Psoas muscle (tissue), 7 donors: ENCODE measurements at regions not wholly inside any gene's neighbourhood (a gene's known extent, or its start where the extent isn't known, plus 50 kb on each side); places are given as distances from the start of the nearest gene placed in this dataset.
A peak's percentile ranks its signal among the peaks of the same experiment; 100 is the strongest.

Experiments
- ATAC-seq, 4 donors: fragments of 200-7000 bp; cut with Tn5 transposase; one replicate each; pipeline ENCODE4 v1.9.1; 2020; ENCODE audit warnings: moderate library complexity in 3 of 4, mild to moderate bottlenecking in 2 of 4
- DNase-seq, 2 donors: peaks; one replicate each; pipeline ENCODE4 v3.0.0-alpha.2; 2020
- H3K27ac ChIP-seq: fragments of 200-600 bp; one replicate; pipeline ENCODE4 v1.8.0; 2022
- H3K27me3 ChIP-seq, 3 donors: fragments of 200-600 bp in 1 of 3; one replicate each; pipeline versions ENCODE4 v1.6.1 to v1.8.0; 2013 to 2022; ENCODE audit warnings: low read length in 2 of 3, mild to moderate bottlenecking in 2 of 3, moderate library complexity in 1 of 3; ENCODE audit not compliant: insufficient read depth in 3 of 3
- H3K36me3 ChIP-seq, 2 donors: fragments of 200-600 bp in 1 of 2; one replicate each; pipeline versions ENCODE4 v1.6.1 to v1.8.0; 2013 to 2022; ENCODE audit warnings: low read depth in 1 of 2, mild to moderate bottlenecking in 1 of 2, moderate library complexity in 1 of 2; ENCODE audit not compliant: insufficient read depth in 1 of 2
- H3K4me1 ChIP-seq: fragments of 200-600 bp; one replicate; pipeline ENCODE4 v1.8.0; 2022
- H3K4me3 ChIP-seq: fragments of 200-600 bp; one replicate; pipeline ENCODE4 v1.8.0; 2022; ENCODE audit warnings: mild to moderate bottlenecking
- H3K9me3 ChIP-seq: fragments of 200-600 bp; one replicate; pipeline ENCODE4 v1.8.0; 2022
- CTCF ChIP-seq: fragments of 200-600 bp; IDR thresholded peaks from one replicate; pipeline ENCODE4 v1.8.0; 2022; ENCODE audit warnings: antibody characterized with exemption
- WGBS, 3 donors: extraction: QIAGEN DNeasy Blood & Tissue Kit; methylation state at CpG; one replicate each; pipeline versions ENCODE4 v1.1.6 to v1.1.7; 2013; 5-methylcytosine and 5-hydroxymethylcytosine counted together
- intact Hi-C, 2 donors: fragments of 100-400 bp; cut with DNase I; formaldehyde crosslinking; loops; one replicate each; pipeline versions ENCODE4 v1.11.0 to v1.14.2; 2022
- donor health status: healthy with polysubstance abuse.
- donor health status: DM: no; HTN: no; CAD: no; lungs with moderate emphysema.
- donor health status: Bipolar disorder and iron deficiency.
- donor health status: healthy.
- donor health status: DM: yes; HTN: yes; CAD: no.
- donor health status: DM: no; HTN: no; CAD: no.
- donor health status: DM: yes; HTN: yes; CAD: no.

- no peaks in the 10 kb centered on the region for H3K4me1 ChIP-seq
- no peak for ATAC-seq
- intact Hi-C loops: no loop called here
- WGBS, 3 donors: 86 to 92% (median 88%) methylated on average over 2 of the region's 2 CpGs
- H3K27ac ChIP-seq: no peak overlapping the region
- H3K9me3 ChIP-seq: no peaks in the 10 kb centered on the region
- no peak for DNase-seq
- no peaks in the 10 kb centered on the region for H3K36me3 ChIP-seq
- TF ChIP-seq CTCF: no peak
- no peak overlapping the region for H3K4me3 ChIP-seq
- no peaks in the 10 kb centered on the region for H3K27me3 ChIP-seq
Observed at GRCh38 chr7:142614116-142614515, 135.2 kb upstream of the PRSS1 start.

- H3K9me3 ChIP-seq: no peaks in the 10 kb centered on the region
- H3K4me1 ChIP-seq: no peaks in the 10 kb centered on the region
- WGBS, 3 donors: 54 to 81% (median 68%) methylated on average over 1 of the region's 1 CpG
- peak in 1 of 4 donors; percentile 21 for ATAC-seq
- TF ChIP-seq CTCF: no peak
- H3K27ac ChIP-seq: no peak overlapping the region
- no peaks in the 10 kb centered on the region for H3K27me3 ChIP-seq
- no peak for DNase-seq
- intact Hi-C loops: no loop called here
- H3K36me3 ChIP-seq: no peaks in the 10 kb centered on the region
- H3K4me3 ChIP-seq: no peak overlapping the region
Observed at GRCh38 chr7:142612237-142612881, 136.9 kb upstream of the PRSS1 start.

GRCh38 chr7:142611566-142612236, 137.6 kb upstream of the PRSS1 start:
- Histone ChIP-seq H3K4me3 (no peak overlapping the region), H3K4me1 (no peaks in the 10 kb centered on the region), H3K9me3 (no peaks in the 10 kb centered on the region), H3K36me3 (no peaks in the 10 kb centered on the region), H3K27ac (no peak overlapping the region), H3K27me3 (no peaks in the 10 kb centered on the region)
- 54 to 73% (median 61%) methylated on average over 7 to 8 of the region's 8 CpGs for WGBS, 3 donors
- DNase-seq: no peak
- TF ChIP-seq CTCF: no peak
- intact Hi-C loops: no loop called here
- ATAC-seq: no peak

- Histone ChIP-seq H3K36me3 (no peaks in the 10 kb centered on the region), H3K4me1 (no peaks in the 10 kb centered on the region), H3K27me3 (no peaks in the 10 kb centered on the region), H3K4me3 (no peak overlapping the region), H3K9me3 (no peaks in the 10 kb centered on the region), H3K27ac (no peak overlapping the region)
- ATAC-seq (no peak), DNase-seq (no peak)
- TF ChIP-seq CTCF: no peak
- WGBS, 3 donors: 28 to 43% (median 31%) methylated on average over 1 of the region's 1 CpG
- intact Hi-C loops: loop anchor here (10.0 kb wide), 2 partner anchors 176 to 396 kb away; no protein-coding TSS in a partner anchor
Observed at GRCh38 chr7:142608630-142609428, 140.4 kb upstream of the PRSS1 start.
